GM21717 (cell line): ENCODE measurements at regions not wholly inside any gene's neighbourhood (a gene's known extent, or its start where the extent isn't known, plus 50 kb on each side); places are given as distances from the start of the nearest gene placed in this dataset.

Source experiments
- ATAC-seq: cut with Tn5 transposase; IDR thresholded peaks from one replicate; pipeline ENCODE4 v1.9.1; 2021; ENCODE audit warnings: mild to moderate bottlenecking, moderate library complexity; ENCODE audit not compliant: unreplicated experiment

- no peak for ATAC-seq
Observed at GRCh38 chr3:25262322-25262721, 165.7 kb upstream of the RARB start.

DNA sequence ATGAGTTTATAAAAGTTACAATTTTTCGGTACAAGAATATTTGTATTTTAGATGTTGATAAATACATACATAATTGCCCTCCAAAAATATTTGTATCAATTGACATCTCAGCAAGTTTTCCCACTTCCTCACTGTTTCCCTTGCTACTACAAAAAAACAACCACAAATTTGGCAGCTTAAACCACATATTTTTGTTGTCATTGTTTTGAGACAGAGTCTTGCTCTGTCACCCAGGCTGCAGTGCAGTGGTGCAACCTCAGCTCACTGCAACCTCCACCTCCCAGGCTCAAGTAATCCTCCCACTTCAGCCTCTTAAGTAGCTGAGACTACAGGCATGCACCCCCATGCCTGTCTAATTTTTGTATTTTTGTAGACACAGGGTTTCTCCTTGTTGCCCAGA lies 162.8 kb upstream of the RARB start:
- no peak for ATAC-seq

DNA sequence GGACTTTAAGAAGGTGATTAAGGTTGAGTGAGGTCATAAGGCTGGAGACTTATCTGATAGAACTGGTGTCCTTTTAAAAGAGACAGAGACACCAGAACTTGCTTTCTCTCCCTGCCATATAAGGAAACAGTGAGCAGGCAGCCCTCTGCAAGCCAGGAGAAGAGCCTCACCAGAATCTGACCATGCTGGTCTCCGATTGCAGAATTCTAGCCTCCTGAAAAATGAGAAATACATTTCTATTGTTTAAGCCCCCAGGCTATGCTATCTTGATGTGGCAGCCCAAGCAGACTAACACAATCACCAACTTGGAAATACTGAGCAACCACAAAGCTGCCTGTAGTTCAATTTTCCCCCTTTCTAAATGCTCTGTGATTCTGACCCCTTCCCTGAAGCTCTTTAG lies 161.4 kb upstream of the RARB start:
- ATAC-seq: no peak

- no peak for ATAC-seq
Observed at GRCh38 chr3:25272090-25272489, 156.0 kb upstream of the RARB start.

GRCh38 chr3:25273582-25274171 lies 154.4 kb upstream of the RARB start:
- no peak for ATAC-seq

- ATAC-seq: no peak
Observed at GRCh38 chr3:25277503-25277902, 150.6 kb upstream of the RARB start.

- no peak for ATAC-seq
Observed at GRCh38 chr3:25281041-25281731, 146.9 kb upstream of the RARB start.

DNA sequence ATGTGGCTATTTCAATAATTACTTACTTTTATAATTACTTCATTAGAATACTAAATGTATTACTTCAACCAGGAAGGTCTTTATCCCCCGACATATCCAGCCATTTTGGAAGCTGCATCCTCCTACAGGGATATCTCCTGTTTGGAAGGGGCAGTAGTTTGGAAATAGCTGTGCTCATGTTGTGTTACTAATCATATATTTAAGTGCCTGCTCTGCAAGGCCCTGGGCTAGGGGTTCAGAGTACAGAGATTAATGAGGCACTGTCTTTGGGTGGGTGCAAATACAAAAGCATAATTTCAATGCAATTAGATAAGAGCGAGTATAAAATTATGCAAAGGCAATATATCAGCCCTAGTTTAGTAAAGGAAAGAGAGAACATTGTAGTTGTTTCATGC lies 146.3 kb upstream of the RARB start:
- ATAC-seq: no peak

- no peak for ATAC-seq
Observed at GRCh38 chr3:25283613-25284012, 144.4 kb upstream of the RARB start.

- ATAC-seq: no peak
Observed at GRCh38 chr3:25284249-25284648, 143.8 kb upstream of the RARB start.

GRCh38 chr3:25287291-25287884 lies 140.7 kb upstream of the RARB start:
- ATAC-seq: no peak

GRCh38 chr3:25288413-25288812 lies 139.7 kb upstream of the RARB start:
- no peak for ATAC-seq

DNA sequence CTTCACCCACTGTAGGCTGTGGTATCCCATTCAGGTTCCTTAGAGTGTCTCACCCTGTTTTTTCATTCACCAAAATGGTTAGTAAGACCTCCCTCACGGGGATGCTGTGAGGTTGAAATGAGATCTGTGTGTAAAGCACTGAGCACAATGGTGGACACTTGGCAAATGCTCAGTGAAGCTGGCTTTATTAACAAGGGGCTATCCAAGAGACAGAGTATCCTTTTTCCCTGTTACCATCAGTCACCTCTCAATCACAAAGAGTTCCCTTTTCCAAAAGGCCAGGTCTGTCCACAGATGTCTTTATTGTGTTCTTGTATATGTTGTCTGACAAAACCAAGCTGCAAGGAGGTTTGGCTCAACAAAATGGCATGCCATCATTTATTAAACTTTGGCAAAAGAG lies 138.9 kb upstream of the RARB start:
- ATAC-seq: no peak

DNA sequence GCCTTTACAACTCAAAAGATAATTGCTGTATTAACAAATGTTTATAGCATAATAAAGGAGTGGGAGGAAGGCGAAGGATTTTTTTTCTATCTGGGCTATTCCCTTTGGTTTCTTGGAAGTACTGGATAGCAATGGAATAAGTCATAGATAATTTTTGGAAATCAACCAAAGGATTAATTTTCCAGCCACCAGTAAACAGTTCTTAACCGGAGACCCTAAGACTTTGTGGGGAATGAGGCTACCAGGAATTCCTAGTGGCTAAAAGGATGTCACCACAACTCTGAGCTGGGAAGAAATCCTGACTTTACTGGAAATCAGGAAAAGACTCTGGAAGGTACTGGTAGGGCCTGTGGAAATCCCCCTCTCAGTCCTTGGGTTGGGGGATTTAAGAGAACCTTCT lies 138.4 kb upstream of the RARB start:
- no peak for ATAC-seq

- ATAC-seq: no peak
Observed at GRCh38 chr3:25291481-25291905, 136.6 kb upstream of the RARB start.

DNA sequence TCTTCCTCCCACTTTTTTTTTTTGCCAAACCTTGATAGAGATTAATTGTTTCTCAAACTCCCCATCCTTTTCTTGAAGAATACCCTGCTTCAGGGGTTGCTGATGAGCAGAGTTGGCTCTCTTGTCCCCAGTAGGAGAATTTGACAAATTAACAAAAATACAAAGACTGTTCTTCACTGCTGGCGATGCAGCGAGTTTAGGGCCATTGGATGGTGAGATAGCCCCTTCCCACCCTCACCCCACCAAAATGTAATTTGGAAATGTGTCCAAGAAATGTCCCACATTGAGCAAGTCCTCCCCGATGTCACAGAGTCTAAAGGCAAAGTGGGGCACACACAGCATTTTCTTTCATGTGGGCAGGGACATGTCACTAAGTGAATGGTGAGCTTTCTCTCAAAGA lies 136.0 kb upstream of the RARB start:
- no peak for ATAC-seq

GRCh38 chr3:25292595-25292994 lies 135.5 kb upstream of the RARB start:
- no peak for ATAC-seq

DNA sequence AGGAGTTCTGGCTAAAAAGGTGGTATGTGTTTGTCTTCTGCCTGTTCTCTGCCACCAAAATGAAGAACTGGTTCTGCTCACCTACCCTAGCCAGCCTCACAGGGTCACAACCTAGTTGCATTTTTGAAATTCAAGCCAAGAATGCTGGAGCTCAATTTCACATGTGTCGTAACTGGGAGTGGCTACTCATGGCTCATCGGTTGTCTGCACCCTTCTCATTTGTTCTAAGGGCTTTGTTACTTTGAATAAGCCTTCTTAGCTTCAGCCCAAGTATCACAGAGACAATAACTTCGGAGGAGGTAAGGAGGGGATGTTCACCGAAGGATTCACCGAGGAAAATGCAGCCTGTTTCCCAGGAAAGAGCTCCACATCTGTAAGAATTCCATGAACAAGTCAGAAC lies 134.3 kb upstream of the RARB start:
- ATAC-seq: no peak

DNA sequence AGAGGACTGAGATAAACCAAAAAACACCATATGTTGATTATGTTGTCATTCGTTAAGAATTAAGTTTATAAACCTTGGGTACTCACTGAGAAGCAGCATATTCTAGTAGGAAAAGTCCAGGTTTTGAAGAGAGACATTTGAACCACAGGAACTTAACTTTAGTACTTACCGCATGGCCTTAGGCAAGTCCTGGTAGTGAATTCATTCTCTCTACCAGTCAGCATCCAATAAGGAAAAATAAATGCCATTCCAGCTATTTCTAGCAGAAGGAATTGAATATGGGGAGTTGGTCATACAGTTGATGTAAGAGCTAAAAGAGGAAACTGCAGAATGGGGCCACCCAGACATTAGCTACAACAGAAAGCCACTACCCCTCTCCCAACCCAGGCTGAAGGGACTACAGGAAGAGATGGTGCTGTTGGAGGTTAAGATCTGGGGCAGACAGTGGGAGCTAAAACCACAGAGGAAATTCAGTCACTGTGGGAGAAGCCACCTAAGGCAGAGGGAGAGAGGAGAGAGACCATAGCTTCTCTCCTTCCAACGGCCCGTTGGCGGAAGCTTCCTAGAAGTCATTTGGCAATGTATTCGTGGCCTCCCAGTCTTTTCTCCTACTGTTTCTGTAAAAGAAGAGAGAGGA lies 133.8 kb upstream of the RARB start:
- ATAC-seq: no peak

DNA sequence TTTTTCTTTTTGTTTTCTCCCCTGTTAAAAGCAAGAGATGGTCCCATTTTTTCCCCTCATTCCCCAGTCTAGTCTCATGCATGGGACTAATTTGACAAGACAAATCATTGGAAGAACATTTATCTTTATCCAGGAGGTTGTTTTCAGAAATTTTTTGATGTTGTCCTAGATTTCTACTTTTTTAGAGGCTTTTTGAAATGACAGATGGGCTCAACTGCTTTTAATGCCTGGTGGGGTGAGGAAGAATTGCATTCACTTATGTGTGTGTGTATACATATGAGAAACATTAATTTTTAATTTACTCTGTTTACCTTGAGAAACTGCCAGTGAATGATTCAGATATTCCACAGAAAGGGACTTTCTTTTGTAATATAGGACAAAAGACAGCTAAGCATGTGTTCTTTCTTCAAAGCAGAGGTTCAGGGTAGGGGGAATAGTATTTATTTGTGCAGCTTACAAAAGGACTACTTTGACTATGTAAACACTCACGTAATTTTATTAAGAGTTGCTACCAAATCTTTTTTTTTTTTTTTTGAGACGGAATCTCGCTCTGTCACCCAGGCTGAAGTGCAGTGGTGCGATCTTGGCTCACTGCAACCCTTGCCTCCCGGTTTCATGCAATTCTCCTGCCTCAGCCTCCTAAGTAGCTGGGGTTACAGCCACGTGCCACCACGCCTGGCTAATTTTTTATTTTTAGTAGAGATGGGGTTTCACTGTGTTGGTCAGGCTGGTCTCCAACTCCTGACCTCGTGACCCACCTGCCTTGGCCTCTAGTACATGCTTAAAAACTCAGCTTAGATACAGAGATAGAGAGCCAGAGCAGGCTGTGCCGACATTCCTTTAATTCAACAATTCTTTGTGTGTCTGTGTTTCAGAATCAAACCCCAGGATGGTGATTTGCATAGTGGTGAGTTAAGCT lies 130.1 kb upstream of the RARB start:
- no peak for ATAC-seq

- no peak for ATAC-seq
Observed at GRCh38 chr3:25300141-25300540, 127.9 kb upstream of the RARB start.
